Stomach (tissue), 8 donors: ENCODE measurements at regions not wholly inside any gene's neighbourhood (a gene's known extent, or its start where the extent isn't known, plus 50 kb on each side); places are given as distances from the start of the nearest gene placed in this dataset.

Experiments used
- DNase-seq, 2 donors: peaks; one replicate each; pipeline versions ENCODE4 v3.0.0 to v3.0.0-alpha.2; 2013 to 2019
- H3K27ac ChIP-seq, 5 donors: fragments of 200-600 bp in 4 of 5; sonication (generic) in 4 of 5; one replicate each; pipeline ENCODE4 v1.5.1; 2013 to 2019; ENCODE audit warnings: mild to moderate bottlenecking in 1 of 5, moderate library complexity in 1 of 5
- H3K27me3 ChIP-seq, 3 donors: fragments of 200-600 bp; sonication (generic); one replicate each; pipeline ENCODE4 v1.5.1; 2017 to 2019; ENCODE audit warnings: mixed run types in 1 of 3
- H3K36me3 ChIP-seq, 4 donors: fragments of 200-600 bp; sonication (generic); 1 replicate in 3 of 4; 2 replicates in 1 of 4; pipeline ENCODE4 v1.5.1; 2016 to 2019
- H3K4me1 ChIP-seq, 4 donors: fragments of 200-600 bp; sonication (generic); one replicate each; pipeline ENCODE4 v1.5.1; 2016 to 2019
- H3K4me3 ChIP-seq, 4 donors: fragments of 200-600 bp; sonication (generic) in 3 of 4; one replicate each; pipeline ENCODE4 v1.5.1; 2016 to 2019; ENCODE audit warnings: mild to moderate bottlenecking in 1 of 4
- H3K9me3 ChIP-seq, 4 donors: fragments of 200-600 bp; sonication (generic); one replicate each; pipeline ENCODE4 v1.5.1; 2016 to 2019
- EP300 ChIP-seq: sonication (generic); formaldehyde crosslinking; IDR thresholded peaks from one replicate; pipeline ENCODE4 v1.6.1; 2017; ENCODE audit warnings: antibody characterized with exemption
- POLR2A ChIP-seq, 4 donors: fragments of 450-650 bp; IDR thresholded peaks; one replicate each; pipeline ENCODE4 v1.6.1; 2016; ENCODE audit warnings: antibody characterized with exemption in 4 of 4, control low read depth in 2 of 4, mild to moderate bottlenecking in 1 of 4, moderate library complexity in 1 of 4
- POLR2AphosphoS5 ChIP-seq, 3 donors: sonication (generic); formaldehyde crosslinking; IDR thresholded peaks; one replicate each; pipeline ENCODE4 v1.6.1; 2016; ENCODE audit warnings: antibody characterized with exemption in 3 of 3
- WGBS, 5 donors: extraction: QIAGEN DNeasy Blood & Tissue Kit in 3 of 5; methylation state at CpG; one replicate each; pipeline versions ENCODE4 v1.1.5 to v1.1.7; 2013 to 2018; 5-methylcytosine and 5-hydroxymethylcytosine counted together
- intact Hi-C: fragments of 100-400 bp; cut with DNase I; formaldehyde crosslinking; loops from one replicate; pipeline ENCODE4 v1.15.1; 2023; ENCODE audit warnings: low total_unique reads
- TF ChIP-seq, protein P1 (sequence below), 7 experiments: fragments of 450-650 bp in 4 of 7; fragments of 200-600 bp in 3 of 7; sonication (generic) in 3 of 7; IDR thresholded peaks; one replicate each; pipeline ENCODE4 v1.5.1; 2016 to 2019; ENCODE audit warnings: antibody characterized with exemption in 7 of 7, control low read depth in 2 of 7, mild to moderate bottlenecking in 1 of 7
- donor health status: healthy with polysubstance abuse.
- donor health status: Bipolar disorder and iron deficiency.
- donor health status: healthy.

DNA sequence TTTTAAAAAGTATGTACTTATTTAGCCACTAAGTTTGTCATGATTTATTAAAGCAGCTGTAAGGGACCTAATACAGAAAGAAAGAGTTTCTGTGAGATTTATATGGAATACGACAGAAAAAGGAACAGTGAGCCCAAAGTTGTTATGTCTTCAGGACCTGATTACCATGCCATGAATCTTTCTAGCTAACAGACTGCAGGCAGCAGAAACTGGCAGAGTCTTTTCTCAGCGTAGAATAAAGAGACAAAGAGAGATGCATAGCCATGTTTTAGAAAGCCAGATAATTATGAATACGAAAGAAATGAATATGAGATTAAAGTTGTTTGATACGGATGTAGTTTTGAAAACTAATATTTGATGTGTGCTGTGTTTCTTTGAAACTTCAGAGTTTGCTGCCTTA, 624.1 kb upstream of the ADGRB3 start:
- no peaks in the 10 kb centered on the region for H3K4me1 ChIP-seq
- no peaks in the 10 kb centered on the region for H3K9me3 ChIP-seq
- DNase-seq = no peak
- intact Hi-C loops = no loop called here
- no peaks in the 10 kb centered on the region for H3K36me3 ChIP-seq
- no peak overlapping the region for H3K4me3 ChIP-seq
- 68 to 81% (median 79%) methylated on average over 4 of the region's 4 CpGs for WGBS, 5 donors
- no peak for TF ChIP-seq POLR2AphosphoS5 (IDR thresholded peaks at IDR 0.05)
- TF ChIP-seq, protein P1, sequence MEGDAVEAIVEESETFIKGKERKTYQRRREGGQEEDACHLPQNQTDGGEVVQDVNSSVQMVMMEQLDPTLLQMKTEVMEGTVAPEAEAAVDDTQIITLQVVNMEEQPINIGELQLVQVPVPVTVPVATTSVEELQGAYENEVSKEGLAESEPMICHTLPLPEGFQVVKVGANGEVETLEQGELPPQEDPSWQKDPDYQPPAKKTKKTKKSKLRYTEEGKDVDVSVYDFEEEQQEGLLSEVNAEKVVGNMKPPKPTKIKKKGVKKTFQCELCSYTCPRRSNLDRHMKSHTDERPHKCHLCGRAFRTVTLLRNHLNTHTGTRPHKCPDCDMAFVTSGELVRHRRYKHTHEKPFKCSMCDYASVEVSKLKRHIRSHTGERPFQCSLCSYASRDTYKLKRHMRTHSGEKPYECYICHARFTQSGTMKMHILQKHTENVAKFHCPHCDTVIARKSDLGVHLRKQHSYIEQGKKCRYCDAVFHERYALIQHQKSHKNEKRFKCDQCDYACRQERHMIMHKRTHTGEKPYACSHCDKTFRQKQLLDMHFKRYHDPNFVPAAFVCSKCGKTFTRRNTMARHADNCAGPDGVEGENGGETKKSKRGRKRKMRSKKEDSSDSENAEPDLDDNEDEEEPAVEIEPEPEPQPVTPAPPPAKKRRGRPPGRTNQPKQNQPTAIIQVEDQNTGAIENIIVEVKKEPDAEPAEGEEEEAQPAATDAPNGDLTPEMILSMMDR (IDR thresholded peaks at IDR 0.05) = no peak
- no peak overlapping the region for H3K27ac ChIP-seq
- H3K27me3 ChIP-seq = no peaks in the 10 kb centered on the region

DNA sequence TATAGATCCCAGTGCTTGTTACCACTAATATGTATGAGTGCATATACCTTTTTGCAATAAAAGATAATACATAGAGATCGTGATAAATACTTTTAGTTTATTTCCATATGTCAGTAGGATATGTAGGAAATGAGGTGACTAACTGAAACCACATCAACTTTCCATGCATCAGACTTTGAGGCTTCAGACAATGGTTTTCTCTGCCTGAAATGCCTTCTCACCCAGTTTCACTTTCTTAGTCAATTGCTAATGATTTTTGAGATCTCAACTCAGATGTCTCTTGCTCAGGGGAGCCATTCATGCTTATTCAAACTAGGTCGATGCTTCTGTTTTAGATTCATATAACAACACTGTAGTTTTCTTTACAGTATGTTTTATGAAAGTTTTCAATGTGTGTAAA, 626.6 kb upstream of the ADGRB3 start:
- DNase-seq = peak in 1 of 2 donors; percentile 1
- TF ChIP-seq, protein P1 (IDR thresholded peaks at IDR 0.05) = no peak
- no peak for TF ChIP-seq EP300
- Histone ChIP-seq H3K36me3 (no peaks in the 10 kb centered on the region), H3K4me1 (no peaks in the 10 kb centered on the region), H3K27me3 (no peaks in the 10 kb centered on the region), H3K4me3 (no peak overlapping the region), H3K27ac (no peak overlapping the region), H3K9me3 (no peaks in the 10 kb centered on the region)
- 45 to 88% (median 70%) methylated on average over 2 of the region's 2 CpGs for WGBS, 5 donors
- intact Hi-C loops = no loop called here

DNA sequence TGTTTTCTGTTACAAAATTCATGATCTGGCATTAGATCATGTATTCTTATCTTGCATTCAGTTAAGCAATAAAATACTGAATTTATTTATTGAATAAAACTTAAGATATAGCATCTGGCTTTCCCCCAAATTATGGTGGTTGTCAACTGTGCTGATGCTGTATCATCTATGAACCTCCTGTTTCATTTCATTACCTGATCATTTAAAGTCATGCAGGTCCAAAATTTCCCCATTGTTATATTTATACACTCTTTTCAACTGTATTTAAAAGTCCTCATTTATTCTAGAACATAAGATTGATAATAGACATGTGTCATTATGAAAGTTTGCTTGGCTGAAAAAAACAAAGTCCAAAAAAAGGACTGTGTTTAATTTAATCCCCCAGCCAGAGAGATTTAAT, 627.4 kb upstream of the ADGRB3 start:
- Histone ChIP-seq H3K4me3 (no peak overlapping the region), H3K4me1 (no peaks in the 10 kb centered on the region), H3K36me3 (no peaks in the 10 kb centered on the region), H3K27me3 (no peaks in the 10 kb centered on the region), H3K9me3 (no peaks in the 10 kb centered on the region), H3K27ac (no peak overlapping the region)
- TF ChIP-seq EP300 = no peak
- no peak for TF ChIP-seq POLR2A (IDR thresholded peaks at IDR 0.05)
- TF ChIP-seq, protein P1 (IDR thresholded peaks at IDR 0.05) = no peak
- TF ChIP-seq POLR2AphosphoS5 (IDR thresholded peaks at IDR 0.05) = no peak
- intact Hi-C loops = no loop called here
- DNase-seq = no peak

DNA sequence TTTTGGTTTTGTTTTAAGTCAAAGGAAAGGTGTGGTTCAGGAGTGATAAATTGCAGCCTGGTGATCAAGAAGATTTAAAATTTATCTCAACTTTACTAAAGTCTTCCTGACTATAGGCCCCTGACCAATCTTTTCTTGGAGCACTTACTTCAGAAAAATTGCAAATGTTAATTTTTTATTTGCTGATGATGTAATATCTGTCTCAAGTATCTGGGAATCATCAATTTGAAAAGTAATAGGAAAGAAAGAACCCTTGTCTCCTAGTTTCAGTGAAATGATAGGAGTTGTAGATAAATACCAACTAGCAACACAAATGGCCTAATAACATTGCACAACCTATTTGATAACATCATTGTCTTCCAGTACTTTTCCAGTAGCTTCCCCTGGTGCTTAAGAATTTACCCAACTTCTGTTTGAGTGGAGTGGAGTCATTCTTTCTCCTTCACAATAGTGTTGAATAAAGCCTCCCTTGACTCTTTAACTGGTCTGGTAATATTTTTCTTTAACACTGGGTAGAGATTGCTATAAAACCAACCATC, 648.3 kb upstream of the ADGRB3 start:
- Histone ChIP-seq H3K27ac (no peak overlapping the region), H3K4me3 (no peak overlapping the region), H3K9me3 (no peaks in the 10 kb centered on the region), H3K4me1 (no peaks in the 10 kb centered on the region), H3K36me3 (no peaks in the 10 kb centered on the region), H3K27me3 (no peaks in the 10 kb centered on the region)
- intact Hi-C loops = no loop called here
- TF ChIP-seq, protein P1 (IDR thresholded peaks at IDR 0.05) = no peak
- TF ChIP-seq POLR2AphosphoS5 (IDR thresholded peaks at IDR 0.05) (no peak), EP300 (no peak)
- DNase-seq = no peak

DNA sequence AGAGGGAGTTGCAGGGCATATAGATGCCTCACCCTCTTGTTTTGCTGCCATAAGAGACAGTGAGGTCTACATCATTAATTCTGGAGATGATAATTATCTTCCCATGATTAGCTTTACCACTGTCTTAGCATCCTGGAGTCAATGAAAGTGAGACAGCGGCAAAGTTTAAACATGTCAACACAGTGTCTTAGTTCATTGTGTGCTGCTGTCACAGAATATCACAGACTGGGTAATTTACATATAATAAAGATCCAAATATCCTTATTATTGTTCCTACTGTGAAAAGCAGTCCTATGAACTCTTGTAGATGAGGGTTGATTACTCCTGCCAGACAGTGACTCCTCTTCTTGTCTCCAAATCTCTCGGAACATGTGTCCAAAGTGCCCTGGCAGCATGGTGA, 658.6 kb upstream of the ADGRB3 start:
- no peak overlapping the region for H3K4me3 ChIP-seq
- intact Hi-C loops = no loop called here
- H3K9me3 ChIP-seq = no peaks in the 10 kb centered on the region
- no peaks in the 10 kb centered on the region for H3K4me1 ChIP-seq
- no peak for DNase-seq
- H3K27ac ChIP-seq = no peak overlapping the region
- no peaks in the 10 kb centered on the region for H3K27me3 ChIP-seq
- WGBS, 5 donors = 81 to 96% (median 94%) methylated on average over 2 of the region's 2 CpGs
- H3K36me3 ChIP-seq = no peaks in the 10 kb centered on the region
- TF ChIP-seq, protein P1 (IDR thresholded peaks at IDR 0.05) = no peak
- TF ChIP-seq POLR2AphosphoS5 (IDR thresholded peaks at IDR 0.05) (no peak), EP300 (no peak), POLR2A (IDR thresholded peaks at IDR 0.05) (no peak)
